Type B pancreatic cell (in vitro differentiated cells): ENCODE measurements at regions not wholly inside any gene's neighbourhood (a gene's known extent, or its start where the extent isn't known, plus 50 kb on each side); places are given as distances from the start of the nearest gene placed in this dataset.
"Not testable (repeated sequence)": the region's sequence is repeated elsewhere in the genome, so short reads cannot be mapped to it uniquely, and the experiment has no call there.

Experiments
- DNase-seq: peaks from one replicate; pipeline ENCODE4 v3.0.0; 2021; ENCODE audit warnings: mixed read lengths; ENCODE audit not compliant: unreplicated experiment; ENCODE audit errors: extremely low spot score
- H3K27ac Mint-ChIP-seq: 2 replicates; pipeline ENCODE4 v1.8.0; 2021; ENCODE audit warnings: mild to moderate bottlenecking, mixed read lengths
- H3K27me3 Mint-ChIP-seq: 2 replicates; pipeline ENCODE4 v1.8.0; 2021; ENCODE audit warnings: mixed read lengths
- H3K36me3 Mint-ChIP-seq: 2 replicates; pipeline ENCODE4 v1.8.0; 2021; ENCODE audit warnings: mixed read lengths
- H3K4me1 Mint-ChIP-seq: one replicate; pipeline ENCODE4 v1.8.0; 2021; ENCODE audit warnings: mixed read lengths; ENCODE audit not compliant: unreplicated experiment
- H3K4me3 Mint-ChIP-seq: 2 replicates; pipeline ENCODE4 v1.8.0; 2021; ENCODE audit warnings: mild to moderate bottlenecking, mixed read lengths
- H3K9me3 Mint-ChIP-seq: 2 replicates; pipeline ENCODE4 v1.8.0; 2021; ENCODE audit warnings: mixed read lengths
- CTCF ChIP-seq: fragments of 200-600 bp; sonication (generic); conservative IDR thresholded peaks from 2 replicates; pipeline ENCODE4 v1.5.0; 2021; ENCODE audit warnings: antibody characterized with exemption, mild to moderate bottlenecking

GRCh38 chr1:148328884-148329283, 154.2 kb downstream of the PPIAL4G start:
- no peaks in the 10 kb centered on the region for H3K4me1 Mint-ChIP-seq
- H3K27me3 Mint-ChIP-seq: peaks cover 3% of the 10 kb centered on the region
- TF ChIP-seq CTCF: no peak
- no peaks in the 10 kb centered on the region for H3K9me3 Mint-ChIP-seq
- DNase-seq: no peak
- no peak overlapping the region for H3K27ac Mint-ChIP-seq
- H3K36me3 Mint-ChIP-seq: no peaks in the 10 kb centered on the region
- H3K4me3 Mint-ChIP-seq: no peak overlapping the region

- not testable (repeated sequence) for H3K9me3 Mint-ChIP-seq, H3K27ac Mint-ChIP-seq, H3K4me3 Mint-ChIP-seq, H3K36me3 Mint-ChIP-seq, H3K27me3 Mint-ChIP-seq, DNase-seq, H3K4me1 Mint-ChIP-seq
Measured at GRCh38 chr1:148325031-148325430, 158.1 kb downstream of the PPIAL4G start.

GRCh38 chr1:148324465-148324864, 158.6 kb downstream of the PPIAL4G start:
- H3K27me3 Mint-ChIP-seq, H3K4me3 Mint-ChIP-seq, H3K36me3 Mint-ChIP-seq, H3K27ac Mint-ChIP-seq, DNase-seq, H3K9me3 Mint-ChIP-seq, H3K4me1 Mint-ChIP-seq: not testable (repeated sequence)

- H3K27ac Mint-ChIP-seq, H3K9me3 Mint-ChIP-seq, DNase-seq, H3K4me3 Mint-ChIP-seq, H3K36me3 Mint-ChIP-seq, H3K4me1 Mint-ChIP-seq: not testable (repeated sequence)
- peaks cover 45% of the 10 kb centered on the region for H3K27me3 Mint-ChIP-seq
Measured at GRCh38 chr1:148320079-148320478, 163.0 kb downstream of the PPIAL4G start.

- Mint-ChIP-seq H3K9me3 (peaks cover 5% of the 10 kb centered on the region), H3K4me3 (peak overlapping the region; percentile 80), H3K36me3 (no peaks in the 10 kb centered on the region), H3K27ac (no peak overlapping the region), H3K27me3 (peaks cover 56% of the 10 kb centered on the region), H3K4me1 (no peaks in the 10 kb centered on the region)
- DNase-seq: no peak
- no peak for TF ChIP-seq CTCF
Measured at GRCh38 chr1:148318904-148319242, 164.2 kb downstream of the PPIAL4G start.

GRCh38 chr1:148318123-148318903, 164.8 kb downstream of the PPIAL4G start:
- H3K27ac Mint-ChIP-seq: no peak overlapping the region
- H3K4me1 Mint-ChIP-seq: no peaks in the 10 kb centered on the region
- peak overlapping the region; percentile 80 for H3K4me3 Mint-ChIP-seq
- no peaks in the 10 kb centered on the region for H3K36me3 Mint-ChIP-seq
- H3K27me3 Mint-ChIP-seq: peaks cover 59% of the 10 kb centered on the region
- no peak for DNase-seq
- peaks cover 7% of the 10 kb centered on the region for H3K9me3 Mint-ChIP-seq
- no peak for TF ChIP-seq CTCF

GRCh38 chr1:148317288-148317985, 165.4 kb upstream of the NBPF11 start:
- TF ChIP-seq CTCF: no peak
- Mint-ChIP-seq H3K4me3 (peak overlapping the region; percentile 80), H3K36me3 (no peaks in the 10 kb centered on the region), H3K9me3 (peaks cover 8% of the 10 kb centered on the region), H3K4me1 (no peaks in the 10 kb centered on the region), H3K27ac (no peak overlapping the region), H3K27me3 (peaks cover 64% of the 10 kb centered on the region)
- DNase-seq: no peak
